SH-SY5Y (cell line): ENCODE measurements at regions not wholly inside any gene's neighbourhood (a gene's known extent, or its start where the extent isn't known, plus 50 kb on each side); places are given as distances from the start of the nearest gene placed in this dataset.

Source experiments
- GATA2 ChIP-seq: IDR thresholded peaks from 2 replicates; pipeline ENCODE4 v1.6.1; 2011; ENCODE audit warnings: mild to moderate bottlenecking, low read depth, low read length
- GATA3 ChIP-seq: IDR thresholded peaks from 2 replicates; pipeline ENCODE4 v1.6.1; 2011; ENCODE audit warnings: low read depth, mild to moderate bottlenecking, low read length, moderate library complexity

GRCh38 chr3:66828303-66828702 lies 169.8 kb upstream of the KBTBD8 start:
- no peak for TF ChIP-seq GATA3
- no peak for TF ChIP-seq GATA2

GRCh38 chr3:66830301-66830700 lies 167.8 kb upstream of the KBTBD8 start:
- no peak for TF ChIP-seq GATA3
- no peak for TF ChIP-seq GATA2

DNA sequence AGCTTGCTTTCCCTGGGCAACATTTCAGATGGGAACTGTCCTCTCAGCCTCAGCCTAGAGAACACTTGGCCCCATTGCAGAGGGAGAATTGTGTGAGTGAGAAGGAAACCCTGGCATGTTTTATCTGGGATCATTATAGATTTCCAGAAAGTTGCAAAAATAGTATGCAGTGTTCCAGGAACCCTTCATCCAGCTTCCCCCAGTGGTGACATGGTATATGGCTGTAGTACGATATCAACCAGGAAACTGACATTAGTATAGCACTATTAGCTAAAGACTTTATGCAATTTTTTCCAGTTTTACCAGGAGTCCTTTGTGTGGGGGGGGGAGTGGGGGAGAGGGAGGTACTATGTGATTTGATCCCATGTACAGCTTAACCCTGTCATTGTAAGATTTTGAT lies 166.2 kb upstream of the KBTBD8 start:
- TF ChIP-seq GATA3 (no peak), GATA2 (no peak)

DNA sequence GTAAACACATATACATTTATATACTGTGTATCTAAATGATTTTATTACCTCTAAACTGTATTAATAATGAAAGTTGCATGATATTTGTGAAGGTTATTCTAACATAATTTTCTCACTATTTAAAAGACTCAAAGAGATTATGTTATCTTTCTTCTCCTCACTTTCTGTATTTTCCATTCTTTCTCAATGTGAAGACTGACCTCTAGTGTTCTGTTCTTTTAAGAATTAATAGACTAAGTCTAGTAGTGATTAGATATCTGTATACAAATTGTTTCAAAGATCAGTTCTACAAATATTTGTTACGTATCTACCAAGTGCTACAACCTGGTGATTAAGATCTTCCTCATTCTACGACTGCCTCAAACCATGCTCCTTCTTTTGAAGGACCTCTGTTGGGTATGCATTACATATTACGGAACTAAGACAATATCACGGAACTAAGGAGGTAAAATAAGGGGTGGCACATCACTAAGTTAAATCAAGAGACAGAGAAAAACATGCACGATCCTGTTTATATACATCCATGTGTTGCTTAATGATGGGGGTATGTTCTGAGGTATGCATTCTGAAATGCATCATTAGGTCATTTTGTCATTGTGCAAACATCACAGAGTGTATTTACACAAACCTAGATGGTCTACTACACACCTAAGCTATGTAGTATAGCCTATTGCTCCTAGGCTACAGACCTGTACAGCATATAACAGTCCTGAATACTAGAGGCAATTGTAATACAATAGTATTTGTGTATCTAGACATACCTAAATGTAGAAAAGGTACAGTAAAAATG lies 161.5 kb upstream of the KBTBD8 start:
- TF ChIP-seq GATA3 (no peak), GATA2 (no peak)

DNA sequence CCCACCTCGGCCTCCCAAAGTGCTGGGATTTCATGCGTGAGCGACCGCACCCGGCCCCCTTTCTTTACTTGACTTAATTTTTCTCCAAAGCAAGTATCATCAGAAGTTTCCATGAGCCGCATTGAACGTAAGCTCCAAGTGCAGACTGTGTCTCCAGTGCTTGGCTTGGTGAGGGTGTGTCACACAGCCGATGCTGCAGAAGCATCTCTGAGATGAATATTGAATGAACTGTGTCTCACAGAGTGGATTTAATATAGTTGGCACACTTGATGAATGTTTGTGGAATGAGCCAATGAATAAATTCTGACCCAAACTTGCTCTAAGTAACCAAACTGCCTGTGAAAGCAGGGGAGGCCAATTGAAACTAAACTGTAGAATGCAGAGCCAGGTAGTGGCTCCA lies 159.4 kb upstream of the KBTBD8 start:
- no peak for TF ChIP-seq GATA3
- TF ChIP-seq GATA2: no peak

DNA sequence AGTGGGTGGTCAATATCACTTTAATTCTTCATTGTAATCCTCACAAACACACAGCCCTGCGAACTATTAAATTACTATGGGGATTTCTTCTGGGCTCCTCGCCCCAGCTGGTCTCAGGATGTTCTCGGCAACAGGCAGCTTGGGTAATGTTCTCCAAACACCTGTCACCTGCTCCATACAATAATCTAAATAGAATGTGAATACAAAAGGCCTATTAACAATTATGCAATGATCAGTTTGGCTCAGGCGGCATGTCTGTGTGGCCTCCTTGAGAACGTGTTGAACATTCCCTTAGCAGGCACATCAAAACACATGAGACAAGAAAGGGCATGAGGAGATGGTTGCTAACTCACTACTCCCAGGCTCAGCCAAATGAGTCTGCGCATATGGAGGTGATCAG lies 158.6 kb upstream of the KBTBD8 start:
- no peak for TF ChIP-seq GATA3
- TF ChIP-seq GATA2: no peak

DNA sequence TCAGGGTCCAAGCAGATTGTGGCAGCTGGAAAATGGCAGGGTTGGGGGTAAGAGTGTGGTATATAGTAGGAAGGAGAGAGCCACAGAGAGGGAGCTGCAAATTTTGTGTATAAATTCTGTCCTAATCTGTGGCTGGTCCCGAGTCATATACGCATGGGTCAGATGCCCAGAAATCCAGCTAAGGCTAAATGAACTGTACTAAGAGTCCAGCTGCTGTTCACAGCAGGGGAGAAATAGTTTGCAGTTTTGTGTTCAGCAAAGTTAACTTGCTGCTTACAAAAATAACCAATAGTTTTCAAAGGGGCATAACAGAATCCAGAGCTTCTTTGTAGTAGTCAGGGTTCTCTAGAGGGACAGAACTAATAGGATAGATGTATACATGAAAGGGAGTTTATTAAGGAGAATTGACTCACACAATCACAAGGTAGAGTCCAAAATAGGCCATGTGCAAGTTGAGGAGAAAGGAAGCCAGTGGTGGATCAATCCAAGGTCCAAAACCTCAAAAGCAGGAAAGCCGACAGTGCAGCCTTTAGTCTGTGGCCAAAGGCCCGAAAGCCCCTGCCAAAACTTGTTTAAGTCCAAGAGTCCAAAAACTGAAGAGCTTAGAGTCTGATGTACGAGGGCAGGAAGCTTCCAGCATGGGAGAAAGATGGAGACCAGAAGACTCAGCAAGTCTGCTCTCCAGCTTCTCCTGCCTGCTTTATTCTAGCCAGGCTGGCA lies 146.1 kb upstream of the KBTBD8 start:
- TF ChIP-seq GATA3: no peak
- no peak for TF ChIP-seq GATA2

- TF ChIP-seq GATA2: no peak
- TF ChIP-seq GATA3: no peak
Measured at GRCh38 chr3:66854601-66855151, 143.4 kb upstream of the KBTBD8 start.

DNA sequence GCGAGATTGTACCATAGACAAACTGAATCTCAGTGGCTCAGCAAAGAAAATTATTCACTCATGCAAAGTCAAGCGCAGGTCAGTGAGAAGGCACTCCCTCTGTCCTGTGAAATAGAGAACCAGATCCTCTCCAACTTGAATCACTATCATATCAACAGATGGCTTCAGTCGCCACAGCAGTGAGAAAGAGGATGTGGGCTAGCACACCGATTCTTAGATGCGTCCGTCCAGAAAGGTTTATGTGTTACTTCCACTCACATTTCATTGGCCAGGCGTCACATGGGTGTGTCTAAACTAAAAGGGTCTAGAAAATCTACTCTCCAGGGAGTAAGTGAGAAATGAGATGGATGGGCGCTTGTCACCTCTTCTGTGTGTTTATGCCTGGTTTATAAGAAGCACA lies 141.6 kb upstream of the KBTBD8 start:
- TF ChIP-seq GATA3 (no peak), GATA2 (no peak)

- TF ChIP-seq GATA3 (no peak), GATA2 (no peak)
Measured at GRCh38 chr3:66858656-66859381, 139.3 kb upstream of the KBTBD8 start.

GRCh38 chr3:66860771-66861170 lies 137.3 kb upstream of the KBTBD8 start:
- no peak for TF ChIP-seq GATA2
- TF ChIP-seq GATA3: no peak

DNA sequence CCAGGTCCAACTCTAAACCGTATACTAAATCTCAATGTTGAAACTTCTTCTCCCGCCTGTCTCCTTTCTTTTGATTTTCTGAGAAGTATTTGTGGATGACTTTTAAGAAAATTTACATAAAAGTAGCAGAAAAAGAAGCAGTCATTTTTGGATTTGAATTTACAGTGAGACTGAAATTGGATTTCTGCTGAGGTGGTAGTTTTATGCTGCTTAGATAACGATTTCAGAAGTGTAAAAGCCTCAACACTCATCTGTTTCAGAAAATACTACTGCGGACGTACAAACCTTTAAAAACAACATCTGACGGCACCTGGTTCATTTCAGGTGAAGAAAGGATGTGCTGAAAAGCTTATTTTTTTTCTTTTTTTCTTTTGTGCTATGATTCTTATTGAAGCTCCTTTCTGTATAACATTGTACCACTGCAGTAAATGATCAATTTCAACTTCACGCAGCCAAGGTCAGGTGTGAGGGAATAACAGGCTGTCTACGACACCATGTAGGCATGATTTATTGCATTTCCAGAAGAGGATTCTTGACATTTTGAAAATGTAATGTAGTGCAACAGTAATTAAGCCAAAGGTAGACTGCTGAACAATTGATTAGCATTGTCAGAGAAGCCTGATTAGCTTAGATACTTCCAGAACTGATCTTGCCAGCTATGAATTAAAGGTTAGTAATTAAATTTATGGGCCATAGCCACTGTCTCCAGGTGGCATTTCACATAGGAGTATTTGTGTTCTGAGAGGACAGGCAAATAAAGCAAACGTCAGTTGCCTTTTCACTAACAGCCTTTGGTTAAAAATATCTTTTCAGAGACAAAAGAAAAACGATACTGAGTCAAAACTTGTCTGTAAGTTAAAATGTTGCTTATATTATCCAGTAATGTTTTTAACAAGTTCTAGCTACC lies 134.6 kb upstream of the KBTBD8 start:
- no peak for TF ChIP-seq GATA2

GRCh38 chr3:66884659-66885058 lies 113.4 kb upstream of the KBTBD8 start:
- TF ChIP-seq GATA3: no peak
- no peak for TF ChIP-seq GATA2
